Keratinocyte (primary cell): ENCODE measurements at regions not wholly inside any gene's neighbourhood (a gene's known extent, or its start where the extent isn't known, plus 50 kb on each side); places are given as distances from the start of the nearest gene placed in this dataset.

Source experiments
- DNase-seq: peaks from one replicate; pipeline ENCODE4 v3.0.0-alpha.2; 2011; ENCODE audit warnings: low read depth, missing footprints, low spot score
- FAIRE-seq: peaks from 2 replicates; lab custom pipeline; 2011; peaks lifted over from hg19 to GRCh38; lab: Jason Lieb, UNC
- H2AFZ ChIP-seq: 2 replicates; pipeline ENCODE4 v1.6.0; 2012; ENCODE audit warnings: low read length, control low read depth, inconsistent platforms; ENCODE audit not compliant: control insufficient read depth
- H3K27ac ChIP-seq: 2 replicates; pipeline ENCODE4 v1.5.1; 2011; ENCODE audit warnings: low read length; ENCODE audit not compliant: control insufficient read depth, insufficient read depth
- H3K27me3 ChIP-seq: 3 replicates; pipeline ENCODE4 v1.6.0; 2011; ENCODE audit warnings: low read length; ENCODE audit not compliant: control insufficient read depth, insufficient read depth; ENCODE audit errors: extremely low read depth
- H3K36me3 ChIP-seq, 2 experiments: 2 replicates in 1 of 2; 3 replicates in 1 of 2; pipeline ENCODE4 v1.5.1; 2011; ENCODE audit warnings: low read length in 2 of 2, mild to moderate bottlenecking in 1 of 2; ENCODE audit not compliant: control insufficient read depth in 2 of 2, insufficient read depth in 2 of 2; ENCODE audit errors: extremely low read depth in 1 of 2
- H3K4me1 ChIP-seq: 3 replicates; pipeline ENCODE4 v1.5.1; 2011; ENCODE audit warnings: low read length; ENCODE audit not compliant: control insufficient read depth, insufficient read depth; ENCODE audit errors: extremely low read depth
- H3K4me2 ChIP-seq: 3 replicates; pipeline ENCODE4 v1.6.0; 2011; ENCODE audit warnings: low read depth, low read length; ENCODE audit not compliant: control insufficient read depth, insufficient read depth; ENCODE audit errors: extremely low read depth
- H3K4me3 ChIP-seq, 3 experiments: fragments of 200-600 bp in 1 of 3; sonication (generic) in 1 of 3; 2 replicates in 2 of 3; 3 replicates in 1 of 3; pipeline ENCODE4 v1.5.1; 2011 to 2016; ENCODE audit warnings: low read length in 3 of 3, mild to moderate bottlenecking in 3 of 3, control low read depth in 2 of 3, inconsistent platforms in 1 of 3, low read depth in 1 of 3, mixed read lengths in 1 of 3, mixed run types in 1 of 3, moderate library complexity in 1 of 3; ENCODE audit not compliant: control insufficient read depth in 2 of 3, insufficient read depth in 2 of 3; ENCODE audit errors: extremely low read depth in 1 of 3
- H3K79me2 ChIP-seq: 2 replicates; pipeline ENCODE4 v1.6.0; 2012; ENCODE audit warnings: low read length; ENCODE audit not compliant: control insufficient read depth, insufficient read depth
- H3K9ac ChIP-seq: 3 replicates; pipeline ENCODE4 v1.6.0; 2011; ENCODE audit warnings: low read length; ENCODE audit not compliant: control insufficient read depth, insufficient read depth; ENCODE audit errors: extremely low read depth
- H3K9me1 ChIP-seq: 3 replicates; pipeline ENCODE4 v1.6.0; 2011; ENCODE audit warnings: low read length; ENCODE audit not compliant: control insufficient read depth, insufficient read depth; ENCODE audit errors: extremely low read depth
- H3K9me3 ChIP-seq: 2 replicates; pipeline ENCODE4 v1.5.1; 2012; ENCODE audit warnings: low read depth, low read length; ENCODE audit not compliant: control insufficient read depth
- H4K20me1 ChIP-seq: 3 replicates; pipeline ENCODE4 v1.6.0; 2011; ENCODE audit warnings: low read length; ENCODE audit not compliant: control insufficient read depth, insufficient read depth; ENCODE audit errors: extremely low read depth
- EZH2 ChIP-seq: IDR thresholded peaks from one replicate; pipeline ENCODE4 v1.6.1; 2012; ENCODE audit warnings: inconsistent platforms, mild to moderate bottlenecking, low read length, moderate library complexity
- dilution Hi-C: fragments of 300-500 bp; cut with MboI; formaldehyde crosslinking; loops from one replicate; pipeline ENCODE4 v1.7.0; 2020; ENCODE audit warnings: low sequenced_read_pairs; ENCODE audit not compliant: extremely low pct_ligation_motif_present
- TF ChIP-seq, protein P1 (sequence below), 3 experiments: IDR thresholded peaks in 1 of 3; conservative IDR thresholded peaks in 1 of 3; optimal IDR thresholded peaks in 1 of 3; 2 replicates in 2 of 3; 3 replicates in 1 of 3; pipeline versions ENCODE3 to v1.5.1; 2011; ENCODE audit warnings: low read length in 3 of 3, mild to moderate bottlenecking in 3 of 3, moderate library complexity in 2 of 3, control low read depth in 1 of 3, inconsistent platforms in 1 of 3; ENCODE audit not compliant: insufficient read depth in 2 of 3; ENCODE audit errors: extremely low read depth in 1 of 3

DNA sequence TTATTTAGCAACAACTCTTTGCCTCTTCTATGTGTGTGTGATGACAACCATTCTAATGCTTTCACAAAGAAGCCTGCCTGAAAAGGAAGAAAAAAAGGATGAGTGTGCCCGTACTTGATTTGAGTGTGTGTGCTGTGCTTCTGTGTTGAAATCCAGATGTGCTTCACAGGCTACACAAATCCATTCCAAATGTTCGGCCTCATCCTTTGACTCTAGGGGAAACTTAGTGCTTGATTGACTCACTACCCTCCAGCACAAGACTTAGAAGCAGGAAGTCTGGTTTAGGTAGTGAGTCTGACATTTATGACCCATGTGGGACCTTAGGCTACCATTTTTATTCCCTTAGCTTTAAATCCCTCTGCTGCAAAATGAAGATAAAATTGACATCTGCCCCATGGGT is 108.8 kb upstream of the PLAAT1 start:
- FAIRE-seq (no peak), DNase-seq (no peak)
- no peaks in the 10 kb centered on the region for H3K9me1 ChIP-seq
- no peaks in the 10 kb centered on the region for H3K27me3 ChIP-seq
- no peak for TF ChIP-seq EZH2
- TF ChIP-seq, protein P1, sequence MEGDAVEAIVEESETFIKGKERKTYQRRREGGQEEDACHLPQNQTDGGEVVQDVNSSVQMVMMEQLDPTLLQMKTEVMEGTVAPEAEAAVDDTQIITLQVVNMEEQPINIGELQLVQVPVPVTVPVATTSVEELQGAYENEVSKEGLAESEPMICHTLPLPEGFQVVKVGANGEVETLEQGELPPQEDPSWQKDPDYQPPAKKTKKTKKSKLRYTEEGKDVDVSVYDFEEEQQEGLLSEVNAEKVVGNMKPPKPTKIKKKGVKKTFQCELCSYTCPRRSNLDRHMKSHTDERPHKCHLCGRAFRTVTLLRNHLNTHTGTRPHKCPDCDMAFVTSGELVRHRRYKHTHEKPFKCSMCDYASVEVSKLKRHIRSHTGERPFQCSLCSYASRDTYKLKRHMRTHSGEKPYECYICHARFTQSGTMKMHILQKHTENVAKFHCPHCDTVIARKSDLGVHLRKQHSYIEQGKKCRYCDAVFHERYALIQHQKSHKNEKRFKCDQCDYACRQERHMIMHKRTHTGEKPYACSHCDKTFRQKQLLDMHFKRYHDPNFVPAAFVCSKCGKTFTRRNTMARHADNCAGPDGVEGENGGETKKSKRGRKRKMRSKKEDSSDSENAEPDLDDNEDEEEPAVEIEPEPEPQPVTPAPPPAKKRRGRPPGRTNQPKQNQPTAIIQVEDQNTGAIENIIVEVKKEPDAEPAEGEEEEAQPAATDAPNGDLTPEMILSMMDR (optimal IDR thresholded peaks at IDR 0.05 in 1 of 3, IDR thresholded peaks at IDR 0.05 in 1 of 3, conservative IDR thresholded peaks at IDR 0.05 in 1 of 3; ENCODE audit: extremely low read depth in 1 of 3, insufficient read depth in 2 of 3, low read length in 3 of 3): no peak
- H3K9me3 ChIP-seq: no peaks in the 10 kb centered on the region
- no peak overlapping the region for H3K4me3 ChIP-seq
- H4K20me1 ChIP-seq: no peaks in the 10 kb centered on the region
- peaks cover 11% of the 10 kb centered on the region for H3K4me1 ChIP-seq
- no peaks in the 10 kb centered on the region for H3K36me3 ChIP-seq
- no peak overlapping the region for H2AFZ ChIP-seq
- no peak overlapping the region for H3K4me2 ChIP-seq
- dilution Hi-C loops: no loop called here
- no peak overlapping the region for H3K27ac ChIP-seq
- H3K9ac ChIP-seq: no peak overlapping the region
- no peaks in the 10 kb centered on the region for H3K79me2 ChIP-seq

DNA sequence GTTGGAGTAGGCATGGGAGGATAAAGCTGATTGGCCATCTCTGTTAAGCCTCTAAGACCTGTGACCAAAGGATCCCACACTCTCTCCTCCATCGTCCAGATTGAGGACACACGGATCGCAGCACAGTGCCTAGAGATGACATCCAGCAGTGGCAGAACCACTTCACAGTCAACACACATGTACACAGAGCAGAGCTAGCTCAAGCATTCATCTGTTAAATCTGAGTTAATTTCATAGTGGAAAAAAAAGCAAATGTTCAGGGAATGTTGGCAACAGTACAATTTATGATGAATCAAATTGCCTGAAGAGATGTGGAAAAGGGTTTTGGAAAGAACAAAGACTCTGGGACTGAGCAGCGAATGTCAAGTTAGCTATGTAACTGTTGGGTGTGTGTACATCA is 108.1 kb upstream of the PLAAT1 start:
- dilution Hi-C loops: no loop called here
- Histone ChIP-seq H3K4me1 (peaks cover 11% of the 10 kb centered on the region), H3K4me2 (no peak overlapping the region), H3K4me3 (no peak overlapping the region), H3K36me3 (no peaks in the 10 kb centered on the region), H3K27ac (no peak overlapping the region), H3K9me1 (no peaks in the 10 kb centered on the region), H2AFZ (no peak overlapping the region), H3K79me2 (no peaks in the 10 kb centered on the region), H3K9me3 (no peaks in the 10 kb centered on the region), H4K20me1 (no peaks in the 10 kb centered on the region), H3K27me3 (no peaks in the 10 kb centered on the region), H3K9ac (no peak overlapping the region)
- FAIRE-seq (no peak), DNase-seq (no peak)
- TF ChIP-seq, protein P1 (optimal IDR thresholded peaks at IDR 0.05 in 1 of 3, IDR thresholded peaks at IDR 0.05 in 1 of 3, conservative IDR thresholded peaks at IDR 0.05 in 1 of 3; ENCODE audit: extremely low read depth in 1 of 3, insufficient read depth in 2 of 3, low read length in 3 of 3): no peak
- TF ChIP-seq EZH2: no peak
